NCI-H82 treated with DMSO at 0.1 percent for 48 hours (cell line): ENCODE measurements at regions not wholly inside any gene's neighbourhood (a gene's known extent, or its start where the extent isn't known, plus 50 kb on each side); places are given as distances from the start of the nearest gene placed in this dataset.

Experiments
- DNase-seq: peaks from one replicate; lab custom pipeline; 2025; ENCODE audit not compliant: unreplicated experiment; lab: John Stamatoyannopoulos, UW

DNA sequence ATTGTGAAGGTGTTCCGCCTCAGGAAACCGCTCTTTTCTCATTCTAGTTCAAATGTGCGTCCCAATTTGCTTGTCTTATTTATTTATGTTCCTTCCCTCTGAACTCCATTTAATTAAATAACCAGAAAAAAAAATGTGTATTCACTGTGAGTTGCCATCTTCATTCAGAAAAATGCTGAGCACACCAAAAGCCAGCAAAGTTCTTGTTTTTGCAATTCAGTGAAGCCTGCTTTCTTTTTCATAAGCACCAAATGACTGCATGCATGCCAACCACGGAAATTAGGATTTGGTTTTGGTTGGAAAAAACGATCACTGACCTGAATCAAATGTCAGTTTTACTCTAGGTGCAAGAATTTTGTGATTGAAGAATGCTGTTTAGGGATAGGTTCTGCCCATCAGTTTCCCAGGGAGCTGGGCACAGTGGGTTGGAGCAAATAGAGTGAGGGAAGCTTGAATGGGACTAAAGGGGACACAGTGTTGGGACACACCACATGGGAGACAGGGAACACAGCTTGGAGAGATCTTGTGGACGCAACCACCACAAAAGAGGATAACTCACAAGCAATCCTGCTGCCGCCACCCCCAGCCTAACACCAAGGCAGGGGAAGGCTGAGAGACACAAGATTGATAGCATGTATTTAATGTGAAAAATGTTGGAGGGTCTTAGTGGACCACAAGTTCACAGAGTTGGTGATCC lies 183.4 kb upstream of the GALNT2 start:
- no peak for DNase-seq

DNA sequence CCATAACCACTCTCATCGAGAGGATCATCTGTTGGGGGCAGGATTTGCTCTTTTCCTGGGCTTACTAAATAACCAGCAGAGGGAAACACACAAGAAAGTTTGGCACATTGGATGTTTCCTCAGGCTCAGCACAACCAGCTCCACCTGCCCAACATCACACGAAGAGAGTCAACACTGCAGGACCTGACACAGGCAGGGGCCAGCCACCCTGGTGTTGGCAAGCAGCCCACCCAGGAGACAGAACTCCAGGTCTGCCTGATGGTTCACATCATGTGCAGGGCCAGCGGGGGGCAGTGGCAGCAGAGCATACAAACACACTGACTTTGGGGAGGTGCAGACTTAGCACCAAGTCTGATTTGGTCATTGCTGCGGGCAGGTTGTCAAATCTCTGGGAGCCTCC lies 182.3 kb upstream of the GALNT2 start:
- no peak for DNase-seq

DNA sequence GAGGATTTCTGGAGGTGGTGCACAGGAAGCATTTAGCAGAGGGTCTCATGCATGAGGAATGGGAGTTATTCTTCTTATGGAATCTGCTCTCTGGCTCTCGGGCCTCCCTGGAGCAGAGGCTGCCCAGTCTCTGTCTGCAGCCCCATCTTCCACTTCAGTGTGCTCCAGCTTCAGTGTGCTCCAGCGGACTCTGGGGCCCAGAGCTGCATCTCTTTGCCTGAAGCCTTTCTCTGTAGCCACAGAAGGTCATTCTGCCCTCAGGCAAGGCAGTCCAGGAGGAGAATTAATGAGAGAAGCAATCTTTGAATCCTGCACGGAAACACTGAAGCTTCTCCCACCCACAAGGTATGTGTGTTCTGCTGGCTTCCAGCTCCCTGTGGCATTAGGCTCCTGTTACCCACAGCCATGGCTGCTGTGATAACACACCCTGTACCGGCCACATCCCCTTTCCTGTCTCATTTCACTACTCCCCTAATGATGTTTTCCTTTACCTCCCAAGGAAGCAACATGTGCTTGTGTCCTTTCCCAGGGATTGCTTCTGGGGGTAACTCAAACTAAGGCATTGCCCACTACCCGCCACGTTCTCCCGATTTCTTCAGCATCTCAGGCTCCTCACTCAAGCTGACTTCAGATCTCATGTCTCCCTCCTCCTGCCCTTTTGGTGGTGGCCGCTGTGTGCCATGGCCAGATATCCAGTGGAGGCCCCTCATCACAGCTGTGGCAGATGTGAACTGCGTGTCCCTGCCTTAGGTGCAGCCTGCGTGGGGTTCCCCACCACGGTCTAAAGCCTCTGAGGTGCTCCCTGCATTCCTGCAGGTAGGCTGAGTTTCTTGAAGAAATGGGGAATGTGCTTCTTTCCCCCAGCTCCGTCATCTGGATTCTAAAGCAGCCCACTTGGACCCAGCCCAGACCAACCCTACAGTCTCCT lies 181.2 kb upstream of the GALNT2 start:
- DNase-seq = no peak

GRCh38 chr1:229886636-229887035 lies 180.4 kb upstream of the GALNT2 start:
- DNase-seq = no peak

- DNase-seq = no peak
These were observed 179.8 kb upstream of the GALNT2 start for GRCh38 chr1:229887043-229887822.

DNA sequence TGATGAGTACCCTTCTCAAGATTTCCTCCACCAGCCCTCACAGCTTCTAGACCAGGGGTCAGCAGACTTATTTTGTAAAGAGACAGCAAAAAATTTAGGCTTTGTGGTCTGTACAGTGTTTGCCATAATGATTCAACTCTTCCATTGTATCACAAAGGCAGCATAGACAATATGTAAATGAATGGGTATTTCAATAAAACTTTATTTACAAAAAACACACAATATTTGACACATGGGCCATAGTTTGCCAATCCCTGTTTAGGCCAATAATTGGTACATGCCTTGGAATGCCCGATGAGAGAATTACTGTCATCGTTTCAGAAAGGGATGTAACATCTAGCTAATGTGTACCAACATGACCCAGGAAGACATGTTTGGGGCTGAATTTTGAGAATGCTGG lies 178.9 kb upstream of the GALNT2 start:
- DNase-seq = no peak

DNA sequence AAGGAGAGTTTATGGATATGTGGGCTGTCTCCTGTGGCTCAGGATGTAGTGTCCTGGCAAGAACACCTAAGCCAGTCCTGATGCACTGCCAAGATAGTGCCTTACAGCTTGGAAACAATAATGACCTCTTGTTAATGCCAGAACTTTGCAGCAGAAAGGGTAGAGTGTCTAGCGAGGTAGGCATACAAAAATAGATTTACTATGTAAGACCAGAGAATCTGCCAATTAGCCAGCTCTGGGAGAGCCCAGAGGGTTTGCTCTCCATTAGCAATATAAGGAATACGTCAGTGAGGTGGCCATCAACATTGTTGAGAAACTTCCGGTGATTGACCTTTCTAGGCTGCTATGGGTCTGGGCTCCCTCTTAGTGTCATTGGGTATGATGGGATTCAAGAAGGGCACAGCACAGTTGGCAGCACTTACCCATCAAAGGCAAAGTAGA lies 178.5 kb upstream of the GALNT2 start:
- DNase-seq = no peak

- no peak for DNase-seq
These were observed 178.0 kb upstream of the GALNT2 start for GRCh38 chr1:229889031-229889517.

- no peak for DNase-seq
These were observed 175.8 kb upstream of the GALNT2 start for GRCh38 chr1:229891227-229891626.

GRCh38 chr1:229892515-229893117 lies 174.4 kb upstream of the GALNT2 start:
- DNase-seq = no peak

DNA sequence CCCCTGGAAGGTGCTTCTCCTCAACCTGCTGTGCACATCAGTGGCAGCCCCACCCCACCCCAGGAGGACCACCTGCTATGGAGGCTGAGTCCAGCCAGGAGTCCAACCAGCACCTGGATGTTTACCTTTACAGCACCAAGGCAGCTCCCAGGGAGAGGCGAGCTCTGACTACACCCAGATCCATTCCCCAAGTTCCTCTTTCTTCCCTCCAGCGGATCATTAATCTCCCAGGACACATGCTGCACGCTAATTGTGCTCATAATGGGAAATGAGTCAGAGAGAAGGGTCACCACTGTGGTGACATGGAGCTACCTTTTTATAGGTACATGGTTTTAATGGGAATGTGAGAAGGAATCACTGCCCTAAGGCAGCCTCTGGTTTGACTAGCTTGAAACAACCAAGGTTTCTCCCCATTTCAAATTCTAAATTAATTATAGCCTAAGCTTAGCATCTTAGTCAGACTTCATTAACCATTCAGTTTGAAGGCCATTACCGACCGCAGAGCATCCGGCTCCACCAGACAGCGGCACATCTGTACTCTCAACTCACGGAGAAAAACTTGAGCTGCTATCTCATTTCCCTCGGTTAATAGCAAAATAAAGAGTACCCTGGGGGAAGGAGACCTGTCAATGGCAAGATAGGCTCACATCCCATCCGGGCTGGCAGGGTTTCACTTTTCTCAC lies 173.1 kb upstream of the GALNT2 start:
- no peak for DNase-seq

- no peak for DNase-seq
These were observed 172.5 kb upstream of the GALNT2 start for GRCh38 chr1:229894532-229894931.

GRCh38 chr1:229895605-229896004 lies 171.4 kb upstream of the GALNT2 start:
- no peak for DNase-seq

- DNase-seq = no peak
These were observed 170.7 kb upstream of the GALNT2 start for GRCh38 chr1:229896306-229896705.

GRCh38 chr1:229896861-229897260 lies 170.2 kb upstream of the GALNT2 start:
- no peak for DNase-seq

- DNase-seq = no peak
These were observed 169.5 kb upstream of the GALNT2 start for GRCh38 chr1:229897501-229897900.

DNA sequence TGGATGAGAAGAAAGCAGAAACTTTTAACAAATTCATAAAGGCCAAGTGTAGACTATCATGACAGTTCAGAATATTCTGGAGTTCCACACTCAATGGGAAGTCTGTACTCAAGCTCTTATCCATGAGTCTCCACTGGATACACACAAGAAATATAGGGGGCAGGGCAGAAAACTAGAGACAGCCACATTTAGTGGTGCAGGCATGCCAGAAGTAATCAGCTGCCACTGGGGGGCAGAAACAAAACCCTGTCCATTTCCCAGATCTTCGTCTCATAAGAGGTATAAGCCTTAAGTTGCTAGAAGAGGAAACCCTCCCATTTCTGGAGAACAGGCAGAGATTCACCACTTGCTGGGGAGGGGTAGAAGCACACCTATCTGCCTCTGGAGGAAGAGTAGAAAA lies 166.8 kb upstream of the GALNT2 start:
- DNase-seq = no peak

- DNase-seq = no peak
These were observed 161.9 kb upstream of the GALNT2 start for GRCh38 chr1:229905031-229905545.

DNA sequence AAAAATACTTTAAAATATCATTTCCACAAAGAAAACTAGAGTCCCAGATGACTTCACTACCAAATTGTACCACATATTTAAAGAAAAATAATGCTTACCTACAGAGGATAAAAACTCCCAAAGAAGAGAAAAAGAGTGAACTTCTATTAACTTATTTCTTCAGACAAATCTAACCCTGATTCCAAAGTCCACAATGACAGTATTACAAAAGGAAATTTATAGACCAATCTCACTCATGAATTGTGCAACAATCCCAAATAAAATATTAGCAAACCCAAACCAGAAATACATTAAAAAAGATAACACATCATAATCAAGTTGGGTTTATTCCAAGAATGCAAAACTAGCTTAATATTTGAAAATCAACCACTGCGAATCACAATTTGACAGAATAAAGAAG lies 161.4 kb upstream of the GALNT2 start:
- DNase-seq = no peak
